ENCODE measurements at regions not wholly inside any gene's neighbourhood (a gene's known extent, or its start where the extent isn't known, plus 50 kb on each side); places are given as distances from the start of the nearest gene placed in this dataset.

DNA sequence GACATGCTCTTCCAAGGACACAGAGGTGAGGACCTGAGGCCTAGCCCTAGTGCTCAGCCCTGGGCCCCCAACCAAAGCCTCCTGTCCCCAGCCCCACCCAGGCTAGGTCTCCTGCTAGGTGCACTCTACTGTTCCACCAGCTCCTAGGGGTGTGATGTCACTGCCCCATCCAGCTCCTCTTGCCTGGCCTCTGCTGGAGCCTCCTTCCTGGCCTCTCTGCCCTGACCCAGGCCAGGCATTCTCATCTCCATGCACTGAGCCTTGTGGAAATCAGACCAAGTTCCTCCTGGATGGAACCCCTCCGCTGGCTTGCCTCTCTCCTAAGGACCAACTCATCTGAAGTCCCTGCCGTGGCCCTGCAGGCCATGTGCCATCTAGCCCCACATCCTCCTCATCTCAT, 156.8 kb downstream of the INHBB start:
- DNase-seq (ENCODE audit: low read depth) = no peak
- no peak overlapping the region for H3K4me3 ChIP-seq (ENCODE audit: control insufficient read depth, low read depth, low read length)
- TF ChIP-seq, protein P1, sequence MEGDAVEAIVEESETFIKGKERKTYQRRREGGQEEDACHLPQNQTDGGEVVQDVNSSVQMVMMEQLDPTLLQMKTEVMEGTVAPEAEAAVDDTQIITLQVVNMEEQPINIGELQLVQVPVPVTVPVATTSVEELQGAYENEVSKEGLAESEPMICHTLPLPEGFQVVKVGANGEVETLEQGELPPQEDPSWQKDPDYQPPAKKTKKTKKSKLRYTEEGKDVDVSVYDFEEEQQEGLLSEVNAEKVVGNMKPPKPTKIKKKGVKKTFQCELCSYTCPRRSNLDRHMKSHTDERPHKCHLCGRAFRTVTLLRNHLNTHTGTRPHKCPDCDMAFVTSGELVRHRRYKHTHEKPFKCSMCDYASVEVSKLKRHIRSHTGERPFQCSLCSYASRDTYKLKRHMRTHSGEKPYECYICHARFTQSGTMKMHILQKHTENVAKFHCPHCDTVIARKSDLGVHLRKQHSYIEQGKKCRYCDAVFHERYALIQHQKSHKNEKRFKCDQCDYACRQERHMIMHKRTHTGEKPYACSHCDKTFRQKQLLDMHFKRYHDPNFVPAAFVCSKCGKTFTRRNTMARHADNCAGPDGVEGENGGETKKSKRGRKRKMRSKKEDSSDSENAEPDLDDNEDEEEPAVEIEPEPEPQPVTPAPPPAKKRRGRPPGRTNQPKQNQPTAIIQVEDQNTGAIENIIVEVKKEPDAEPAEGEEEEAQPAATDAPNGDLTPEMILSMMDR (IDR thresholded peaks at IDR 0.05; ENCODE audit: control insufficient read depth, insufficient read depth, low read depth, low read length, missing control alignments) = no peak

GRCh38 chr2:120503206-120503792, 157.4 kb downstream of the INHBB start:
- no peak for DNase-seq (ENCODE audit: low read depth)
- TF ChIP-seq, protein P1 (IDR thresholded peaks at IDR 0.05; ENCODE audit: control insufficient read depth, insufficient read depth, low read depth, low read length, missing control alignments) = no peak
- no peak overlapping the region for H3K4me3 ChIP-seq (ENCODE audit: control insufficient read depth, low read depth, low read length)

DNA sequence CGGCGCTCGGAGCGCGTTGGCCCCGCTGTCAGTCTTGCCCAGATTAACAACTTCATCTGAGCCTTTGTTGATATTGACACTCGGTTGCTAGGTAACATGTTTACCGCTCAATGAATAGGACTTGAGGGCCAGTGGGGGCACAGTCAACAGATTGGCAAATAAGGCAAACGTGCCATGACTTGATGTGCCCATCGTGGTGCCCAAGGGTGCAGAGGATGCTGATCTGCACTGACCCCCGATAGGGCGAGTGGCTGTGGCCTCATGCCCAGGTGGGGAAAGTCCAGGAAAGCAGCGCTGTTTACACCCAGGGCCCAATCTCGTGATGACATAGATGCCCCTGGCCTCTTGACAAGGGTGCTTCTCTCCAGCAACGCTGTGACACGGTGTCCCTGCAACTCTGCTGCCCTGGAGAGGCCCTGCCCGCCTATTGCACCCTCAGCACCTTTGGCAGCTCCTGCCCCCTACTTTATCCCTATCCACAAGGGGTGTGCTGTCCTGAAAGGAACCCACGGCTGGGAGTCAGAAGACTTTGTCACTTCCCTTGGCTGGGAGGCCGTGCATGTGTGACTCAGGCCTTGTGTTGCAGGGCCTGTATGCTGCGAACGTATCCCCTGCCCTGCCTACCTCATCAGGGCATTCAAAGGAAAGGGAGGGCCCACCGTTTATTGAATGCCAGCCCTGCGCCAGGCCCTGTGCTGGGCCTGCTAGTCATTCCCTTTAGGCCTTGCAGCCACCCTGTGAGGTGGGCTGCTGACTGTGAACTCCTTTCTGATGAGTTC, 158.0 kb downstream of the INHBB start:
- TF ChIP-seq, protein P1 (IDR thresholded peaks at IDR 0.05; ENCODE audit: control insufficient read depth, insufficient read depth, low read depth, low read length, missing control alignments) = no peak
- no peak overlapping the region for H3K4me3 ChIP-seq (ENCODE audit: control insufficient read depth, low read depth, low read length)
- no peak for DNase-seq (ENCODE audit: low read depth)

GRCh38 chr2:120504936-120505705, 159.2 kb downstream of the INHBB start:
- no peak overlapping the region for H3K4me3 ChIP-seq (ENCODE audit: control insufficient read depth, low read depth, low read length)
- no peak for DNase-seq (ENCODE audit: low read depth)
- TF ChIP-seq, protein P1 (IDR thresholded peaks at IDR 0.05; ENCODE audit: control insufficient read depth, insufficient read depth, low read depth, low read length, missing control alignments) = no peak

- TF ChIP-seq, protein P1 (IDR thresholded peaks at IDR 0.05; ENCODE audit: control insufficient read depth, insufficient read depth, low read depth, low read length, missing control alignments) = peak; percentile 9
- DNase-seq (ENCODE audit: low read depth) = no peak
- no peak overlapping the region for H3K4me3 ChIP-seq (ENCODE audit: control insufficient read depth, low read depth, low read length)
These were observed 162.7 kb downstream of the INHBB start for GRCh38 chr2:120508567-120509041.

- no peak for DNase-seq (ENCODE audit: low read depth)
- TF ChIP-seq, protein P1 (IDR thresholded peaks at IDR 0.05; ENCODE audit: control insufficient read depth, insufficient read depth, low read depth, low read length, missing control alignments) = no peak
- H3K4me3 ChIP-seq (ENCODE audit: control insufficient read depth, low read depth, low read length) = no peak overlapping the region
These were observed 163.4 kb downstream of the INHBB start for GRCh38 chr2:120509213-120509815.

Data from AG09309 (cell line).